ENCODE measurements at regions not wholly inside any gene's neighbourhood (a gene's known extent, or its start where the extent isn't known, plus 50 kb on each side); places are given as distances from the start of the nearest gene placed in this dataset.

GRCh38 chrX:74171465-74171864, 132.5 kb upstream of the ZCCHC13 start:
- TF ChIP-seq POLR2AphosphoS5 (IDR thresholded peaks at IDR 0.05; ENCODE audit: low read depth) (no peak), REST (IDR thresholded peaks at IDR 0.05; ENCODE audit: insufficient replicate concordance, low read depth) (no peak)
